HPDE6-E6E7 (cell line): ENCODE measurements at regions not wholly inside any gene's neighbourhood (a gene's known extent, or its start where the extent isn't known, plus 50 kb on each side); places are given as distances from the start of the nearest gene placed in this dataset.
"Not testable (repeated sequence)": the region's sequence is repeated elsewhere in the genome, so short reads cannot be mapped to it uniquely, and the experiment has no call there.

Experiments used
- DNase-seq: peaks from one replicate; pipeline ENCODE4 v3.0.0; 2011; ENCODE audit warnings: missing footprints; ENCODE audit errors: extremely low spot score

GRCh38 chr1:143784239-143784882, 187.4 kb downstream of the FAM72C start:
- DNase-seq, result not testable (repeated sequence)

GRCh38 chr1:143778178-143778577, 193.6 kb downstream of the FAM72C start:
- DNase-seq, result not testable (repeated sequence)

- not testable (repeated sequence) for DNase-seq
Measured at GRCh38 chr1:143764831-143765230, 207.0 kb downstream of the FAM72C start.

- not testable (repeated sequence) for DNase-seq
Measured at GRCh38 chr1:143760366-143760765, 211.4 kb downstream of the FAM72C start.

- DNase-seq, result not testable (repeated sequence)
Measured at GRCh38 chr1:143755961-143756360, 215.8 kb downstream of the FAM72C start.

- no peak for DNase-seq
Measured at GRCh38 chr1:143748906-143749305, 222.9 kb downstream of the FAM72C start.

- no peak for DNase-seq
Measured at GRCh38 chr1:143736562-143736961, 235.2 kb downstream of the FAM72C start.

GRCh38 chr1:143735764-143736461, 235.9 kb downstream of the FAM72C start:
- no peak for DNase-seq

- not testable (repeated sequence) for DNase-seq
Measured at GRCh38 chr1:143734261-143734660, 237.5 kb downstream of the FAM72C start.

- DNase-seq, result not testable (repeated sequence)
Measured at GRCh38 chr1:143730890-143731289, 240.9 kb downstream of the FAM72C start.

- not testable (repeated sequence) for DNase-seq
Measured at GRCh38 chr1:143729449-143730111, 242.2 kb downstream of the FAM72C start.

GRCh38 chr1:143728802-143729448, 242.9 kb downstream of the FAM72C start:
- DNase-seq, result not testable (repeated sequence)

GRCh38 chr1:143727263-143727662, 244.5 kb downstream of the FAM72C start:
- no peak for DNase-seq

- no peak for DNase-seq
Measured at GRCh38 chr1:143721024-143721373, 250.8 kb downstream of the FAM72C start.

GRCh38 chr1:143720087-143721023, 251.4 kb downstream of the FAM72C start:
- DNase-seq, result no peak

GRCh38 chr1:143718524-143718923, 253.3 kb downstream of the FAM72C start:
- DNase-seq, result no peak

- no peak for DNase-seq
Measured at GRCh38 chr1:143718021-143718420, 253.8 kb downstream of the FAM72C start.

- DNase-seq, result no peak
Measured at GRCh38 chr1:143717434-143717833, 254.4 kb downstream of the FAM72C start.

GRCh38 chr1:143714913-143715312, 256.9 kb downstream of the FAM72C start:
- DNase-seq, result not testable (repeated sequence)

GRCh38 chr1:143709606-143710259, 262.1 kb downstream of the FAM72C start:
- not testable (repeated sequence) for DNase-seq

- not testable (repeated sequence) for DNase-seq
Measured at GRCh38 chr1:143702739-143703138, 269.0 kb downstream of the FAM72C start.
